Activated CD4-positive, alpha-beta memory T cell treated with anti-CD3 and anti-CD28 coated beads, Interleukin-2, amount 10 ng/mL, durations not matched to agents 7 days and 5 days (primary cell): ENCODE measurements at regions not wholly inside any gene's neighbourhood (a gene's known extent, or its start where the extent isn't known, plus 50 kb on each side); places are given as distances from the start of the nearest gene placed in this dataset.
"Not testable (repeated sequence)": the region's sequence is repeated elsewhere in the genome, so short reads cannot be mapped to it uniquely, and the experiment has no call there.

ENCODE experiments used
- CTCF ChIA-PET: fragments of 350-600 bp; sonication (Branson Sonifier 250); formaldehyde crosslinking; loops from one replicate; lab custom pipeline; 2021; ENCODE audit warnings: antibody characterized with exemption, inconsistent platforms; lab: Charles Lee
- POLR2A ChIA-PET: fragments of 350-600 bp; sonication (Branson Sonifier 250); formaldehyde crosslinking; loops from one replicate; lab custom pipeline; 2021; ENCODE audit warnings: antibody characterized with exemption; lab: Charles Lee
- DNase-seq: peaks from one replicate; pipeline ENCODE4 v3.0.0-alpha.2; 2020
- H3K27ac Mint-ChIP-seq: one replicate; pipeline ENCODE4 v1.8.0; 2021; ENCODE audit warnings: mild to moderate bottlenecking, mixed read lengths
- H3K27me3 Mint-ChIP-seq: one replicate; pipeline ENCODE4 v1.8.0; 2021; ENCODE audit warnings: mixed read lengths
- H3K36me3 Mint-ChIP-seq: one replicate; pipeline ENCODE4 v1.8.0; 2021; ENCODE audit warnings: low read depth, mixed read lengths
- H3K4me1 Mint-ChIP-seq: one replicate; pipeline ENCODE4 v1.8.0; 2021; ENCODE audit warnings: mixed read lengths
- H3K4me3 Mint-ChIP-seq: one replicate; pipeline ENCODE4 v1.8.0; 2021; ENCODE audit warnings: mild to moderate bottlenecking, mixed read lengths
- H3K9me3 Mint-ChIP-seq: one replicate; pipeline ENCODE4 v1.8.0; 2021; ENCODE audit warnings: mixed read lengths

- H3K4me1 Mint-ChIP-seq, DNase-seq, H3K9me3 Mint-ChIP-seq, H3K27ac Mint-ChIP-seq, CTCF ChIA-PET, H3K4me3 Mint-ChIP-seq, POLR2A ChIA-PET, H3K36me3 Mint-ChIP-seq, H3K27me3 Mint-ChIP-seq: not testable (repeated sequence)
These were observed 102.3 kb downstream of the ZNF267 start for GRCh38 chr16:31975826-31976419.

- POLR2A ChIA-PET, CTCF ChIA-PET: not testable (repeated sequence)
These were observed 104.9 kb downstream of the ZNF267 start for GRCh38 chr16:31978463-31978862.

DNA sequence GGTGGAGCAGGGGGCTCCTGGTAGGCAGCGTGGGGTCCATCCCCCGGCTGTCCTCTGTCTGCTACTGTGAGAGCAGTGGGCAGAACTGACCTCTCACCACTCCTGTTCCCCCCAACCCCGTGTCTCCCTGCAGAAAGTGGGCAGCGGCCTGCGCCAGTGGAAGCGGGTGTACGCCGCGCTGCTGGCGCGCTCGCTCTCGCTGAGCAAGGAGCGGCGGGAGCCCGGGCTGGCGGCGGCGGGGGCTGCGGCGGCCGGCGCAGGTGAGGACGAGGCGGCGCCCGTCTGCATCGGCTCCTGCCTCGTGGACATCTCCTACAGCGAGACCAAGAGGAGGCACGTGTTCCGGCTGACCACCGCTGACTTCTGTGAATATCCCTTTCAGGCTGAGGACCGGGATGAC, 108.1 kb downstream of the ZNF267 start:
- H3K36me3 Mint-ChIP-seq, H3K27me3 Mint-ChIP-seq, H3K9me3 Mint-ChIP-seq, H3K27ac Mint-ChIP-seq, CTCF ChIA-PET, POLR2A ChIA-PET, H3K4me1 Mint-ChIP-seq, DNase-seq, H3K4me3 Mint-ChIP-seq: not testable (repeated sequence)

More at GRCh38 chr16:31978463-31978862, 104.9 kb downstream of the ZNF267 start:
- not testable (repeated sequence) for H3K27ac Mint-ChIP-seq, H3K9me3 Mint-ChIP-seq, H3K4me3 Mint-ChIP-seq, H3K36me3 Mint-ChIP-seq, H3K4me1 Mint-ChIP-seq, H3K27me3 Mint-ChIP-seq, DNase-seq

GRCh38 chr16:31982986-31983385, 109.4 kb downstream of the ZNF267 start:
- H3K4me1 Mint-ChIP-seq, H3K27me3 Mint-ChIP-seq, H3K27ac Mint-ChIP-seq, POLR2A ChIA-PET, DNase-seq, H3K9me3 Mint-ChIP-seq, H3K4me3 Mint-ChIP-seq, H3K36me3 Mint-ChIP-seq, CTCF ChIA-PET: not testable (repeated sequence)

DNA sequence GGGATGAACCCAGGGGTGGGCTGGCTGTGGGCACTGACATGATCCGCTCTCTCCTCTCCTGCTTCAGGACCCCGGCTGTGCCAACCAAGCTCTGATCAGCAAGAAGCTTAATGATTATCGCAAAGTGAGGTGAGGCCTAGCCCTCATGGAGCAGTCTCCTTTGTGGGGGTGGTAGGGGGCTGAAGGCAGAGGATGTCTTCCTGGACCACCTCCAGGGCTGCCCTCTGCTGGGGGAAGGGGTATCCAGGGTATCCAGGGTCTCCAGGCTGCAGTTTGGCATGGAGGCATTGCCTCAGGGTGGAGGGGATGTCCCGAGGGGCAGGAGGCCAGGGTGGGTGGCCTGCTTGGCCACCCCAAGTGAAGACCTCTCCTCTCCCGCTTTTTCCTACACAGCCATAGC, 110.1 kb downstream of the ZNF267 start:
- DNase-seq, H3K27ac Mint-ChIP-seq, H3K36me3 Mint-ChIP-seq, H3K9me3 Mint-ChIP-seq, H3K4me3 Mint-ChIP-seq, H3K27me3 Mint-ChIP-seq, CTCF ChIA-PET, POLR2A ChIA-PET, H3K4me1 Mint-ChIP-seq: not testable (repeated sequence)

GRCh38 chr16:31986895-31987294, 113.3 kb downstream of the ZNF267 start:
- H3K4me3 Mint-ChIP-seq, H3K9me3 Mint-ChIP-seq, CTCF ChIA-PET, H3K36me3 Mint-ChIP-seq, H3K4me1 Mint-ChIP-seq, H3K27ac Mint-ChIP-seq, H3K27me3 Mint-ChIP-seq, POLR2A ChIA-PET, DNase-seq: not testable (repeated sequence)

DNA sequence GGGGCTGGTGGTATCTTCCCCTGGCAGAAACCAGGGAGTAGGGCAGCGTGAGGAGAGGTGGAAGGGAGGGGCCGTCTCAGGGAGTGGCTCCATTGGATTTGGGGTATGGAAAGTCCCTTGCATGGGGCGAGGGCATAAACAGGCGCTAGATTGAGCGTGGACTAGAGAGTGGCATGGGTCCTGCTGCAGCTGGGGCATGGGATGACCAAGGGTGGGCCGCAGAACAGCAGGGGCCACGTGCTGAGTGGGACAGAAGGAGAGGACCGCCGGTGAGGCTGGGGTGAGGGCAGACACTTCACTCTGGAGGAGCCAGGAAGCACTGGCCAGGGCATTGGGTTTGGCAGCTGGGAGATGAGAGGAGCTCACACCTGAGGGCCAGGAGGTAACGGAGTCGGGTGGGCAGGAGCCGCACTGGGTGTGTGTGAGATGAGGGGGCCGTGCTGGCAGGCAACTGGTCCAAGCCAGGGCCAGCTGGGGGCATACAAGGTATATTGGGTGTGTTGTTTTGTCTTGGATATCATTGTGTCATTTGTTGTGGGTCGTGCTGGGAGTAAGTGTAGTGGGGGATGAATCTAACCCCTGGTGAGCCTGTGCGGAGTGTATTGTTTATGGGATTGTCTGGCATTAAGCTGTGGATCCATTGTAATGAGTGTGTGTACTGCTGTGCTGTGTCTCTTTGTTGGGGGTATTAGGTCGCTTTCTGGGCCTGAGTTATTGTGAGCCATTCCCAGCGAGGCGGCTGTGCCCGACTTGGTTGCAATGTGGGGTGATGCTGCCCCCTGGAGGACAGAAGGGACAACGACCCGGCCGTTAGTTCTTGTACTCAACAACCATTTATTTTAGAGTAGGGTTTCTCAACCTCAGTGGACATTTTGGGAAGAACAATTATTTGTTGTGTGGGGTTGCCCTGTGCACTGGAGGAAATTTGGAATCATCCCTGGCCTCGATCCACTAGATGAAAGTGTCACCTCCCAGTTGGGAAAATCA, 115.3 kb downstream of the ZNF267 start:
- H3K4me1 Mint-ChIP-seq, H3K9me3 Mint-ChIP-seq, H3K4me3 Mint-ChIP-seq, CTCF ChIA-PET, H3K27ac Mint-ChIP-seq, POLR2A ChIA-PET, H3K27me3 Mint-ChIP-seq, H3K36me3 Mint-ChIP-seq: not testable (repeated sequence)
- DNase-seq = peak; percentile 62

GRCh38 chr16:31990261-31990660, 116.7 kb downstream of the ZNF267 start:
- H3K4me3 Mint-ChIP-seq, POLR2A ChIA-PET, CTCF ChIA-PET: not testable (repeated sequence)

DNA sequence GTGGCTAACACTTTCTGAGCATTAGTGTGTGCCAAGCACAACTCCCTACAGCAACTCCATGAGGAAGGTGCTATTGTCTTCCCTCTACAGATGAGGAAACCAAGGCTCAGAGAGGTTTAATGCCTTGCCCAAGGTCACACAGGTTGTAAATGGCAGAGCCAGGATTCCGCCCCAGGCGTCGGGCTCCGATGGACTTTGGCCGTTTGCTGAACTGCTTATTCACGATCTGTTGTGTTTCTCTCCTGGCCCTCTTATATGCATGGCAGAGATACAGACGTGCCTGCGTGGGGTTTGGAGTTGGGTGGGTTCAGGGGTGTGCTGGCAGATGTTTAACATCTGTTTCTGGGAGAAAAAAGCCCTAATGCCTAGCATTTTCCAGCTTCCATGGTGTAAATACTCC, 117.4 kb downstream of the ZNF267 start:
- DNase-seq, H3K27me3 Mint-ChIP-seq, H3K4me3 Mint-ChIP-seq, H3K36me3 Mint-ChIP-seq, H3K4me1 Mint-ChIP-seq, H3K9me3 Mint-ChIP-seq, POLR2A ChIA-PET, CTCF ChIA-PET, H3K27ac Mint-ChIP-seq: not testable (repeated sequence)

More at GRCh38 chr16:31990261-31990660, 116.7 kb downstream of the ZNF267 start:
- H3K4me1 Mint-ChIP-seq, H3K27me3 Mint-ChIP-seq, H3K36me3 Mint-ChIP-seq, H3K9me3 Mint-ChIP-seq, H3K27ac Mint-ChIP-seq, DNase-seq: not testable (repeated sequence)

DNA sequence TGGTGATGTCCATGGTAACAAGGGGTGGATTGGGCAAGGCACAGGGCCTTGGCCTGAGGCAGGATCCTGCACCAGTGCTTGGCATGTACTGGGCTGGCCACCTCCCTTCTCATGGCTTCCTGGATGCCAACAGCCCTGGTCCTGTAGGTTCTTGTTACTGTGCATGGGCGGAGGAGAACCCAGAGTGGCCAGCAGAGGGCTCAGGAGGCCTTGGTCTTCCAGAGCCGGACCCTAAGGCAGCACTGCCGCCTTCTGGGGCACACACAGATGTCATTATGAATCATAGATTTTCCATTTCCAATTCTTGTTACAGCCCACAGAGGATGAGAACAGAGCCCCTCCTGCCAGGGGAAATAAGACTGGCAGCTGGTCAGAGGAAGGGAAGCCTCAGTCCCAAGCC, 122.7 kb downstream of the ZNF267 start:
- POLR2A ChIA-PET, H3K27ac Mint-ChIP-seq, H3K9me3 Mint-ChIP-seq, H3K27me3 Mint-ChIP-seq, H3K4me1 Mint-ChIP-seq, CTCF ChIA-PET, H3K4me3 Mint-ChIP-seq, H3K36me3 Mint-ChIP-seq: not testable (repeated sequence)
- DNase-seq = peak; percentile 30

DNA sequence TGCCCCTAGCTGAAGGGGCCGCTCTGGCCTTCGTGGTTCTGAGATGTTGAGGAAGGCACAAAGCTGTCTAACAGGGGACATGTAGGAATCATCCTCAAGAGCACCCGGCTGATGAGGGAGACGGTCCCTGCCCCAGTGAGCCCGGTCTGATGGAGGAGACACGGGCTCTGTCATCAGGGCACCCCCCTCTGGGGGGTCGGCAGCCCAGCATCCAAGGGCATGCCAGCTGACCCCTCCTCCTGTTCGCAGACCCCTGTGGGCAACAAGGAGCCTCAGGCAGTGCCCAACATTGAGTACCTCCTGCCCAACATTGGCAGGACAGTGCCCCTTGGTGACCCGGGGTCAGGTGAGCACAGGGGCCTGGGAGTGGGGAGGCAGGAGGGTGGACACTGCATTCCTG, 128.9 kb downstream of the ZNF267 start:
- H3K9me3 Mint-ChIP-seq, H3K27me3 Mint-ChIP-seq, DNase-seq, CTCF ChIA-PET, POLR2A ChIA-PET, H3K36me3 Mint-ChIP-seq, H3K4me3 Mint-ChIP-seq, H3K4me1 Mint-ChIP-seq, H3K27ac Mint-ChIP-seq: not testable (repeated sequence)

GRCh38 chr16:32003819-32004218, 130.2 kb downstream of the ZNF267 start:
- POLR2A ChIA-PET, H3K27me3 Mint-ChIP-seq, H3K9me3 Mint-ChIP-seq, H3K4me1 Mint-ChIP-seq, CTCF ChIA-PET, H3K27ac Mint-ChIP-seq, DNase-seq, H3K4me3 Mint-ChIP-seq, H3K36me3 Mint-ChIP-seq: not testable (repeated sequence)

DNA sequence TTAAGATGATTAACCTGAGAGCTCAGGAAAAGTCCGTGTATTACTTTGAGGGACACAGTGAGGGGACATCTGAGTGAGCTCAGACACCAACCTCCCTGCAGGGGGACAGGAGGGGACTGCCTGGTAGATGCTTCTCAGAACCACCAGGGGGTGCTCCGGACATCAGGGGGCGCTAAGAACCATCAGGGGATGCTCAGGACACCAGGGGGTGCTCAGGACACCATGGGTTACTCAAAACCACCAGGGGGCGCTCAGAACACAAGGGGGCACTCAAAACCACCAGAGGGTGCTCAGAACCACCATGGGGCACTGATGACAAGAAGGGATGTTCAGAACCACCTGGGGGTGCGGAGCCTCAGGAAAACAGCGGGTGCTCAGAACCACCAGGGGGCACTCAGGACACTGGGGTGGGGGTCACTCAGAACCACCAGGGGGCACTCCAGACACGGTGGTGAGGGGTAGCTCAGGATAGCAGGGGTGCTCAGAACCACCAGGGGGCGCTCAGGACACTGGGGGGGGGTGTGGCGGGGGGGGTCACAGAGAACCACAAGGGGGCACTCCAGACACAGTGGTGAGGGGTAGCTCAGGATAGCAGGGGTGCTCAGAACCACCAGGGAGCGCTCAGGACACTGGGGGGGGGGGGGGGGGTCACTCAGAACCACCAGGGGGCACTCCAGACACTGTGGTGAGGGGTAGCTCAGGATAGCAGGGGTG, 165.3 kb downstream of the ZNF267 start:
- H3K27ac Mint-ChIP-seq, H3K9me3 Mint-ChIP-seq, H3K4me3 Mint-ChIP-seq, H3K4me1 Mint-ChIP-seq, DNase-seq, POLR2A ChIA-PET, H3K27me3 Mint-ChIP-seq, CTCF ChIA-PET, H3K36me3 Mint-ChIP-seq: not testable (repeated sequence)
